GM12891 (cell line): ENCODE measurements at regions not wholly inside any gene's neighbourhood (a gene's known extent, or its start where the extent isn't known, plus 50 kb on each side); places are given as distances from the start of the nearest gene placed in this dataset.
"Not testable (repeated sequence)": the region's sequence is repeated elsewhere in the genome, so short reads cannot be mapped to it uniquely, and the experiment has no call there.

ENCODE experiments used
- DNase-seq: peaks from one replicate; pipeline ENCODE4 v3.0.0; 2011; ENCODE audit warnings: low spot score; ENCODE audit not compliant: insufficient read length
- FAIRE-seq: peaks from 2 replicates; lab custom pipeline; 2011; peaks lifted over from hg19 to GRCh38; lab: Jason Lieb, UNC
- PAX5 ChIP-seq: IDR thresholded peaks from 2 replicates; pipeline ENCODE4 v1.6.1; 2011; ENCODE audit warnings: low read length, moderate library complexity, mild to moderate bottlenecking; ENCODE audit not compliant: insufficient read depth, severe bottlenecking
- POLR2A ChIP-seq: IDR thresholded peaks from 2 replicates; pipeline ENCODE4 v1.6.1; 2011; ENCODE audit warnings: low read depth, low read length, control low read depth
- POLR2AphosphoS5 ChIP-seq: IDR thresholded peaks from 2 replicates; pipeline ENCODE4 v1.6.1; 2011; ENCODE audit warnings: low read depth, low read length, control low read depth
- POU2F2 ChIP-seq: IDR thresholded peaks from 2 replicates; pipeline ENCODE4 v1.6.1; 2011; ENCODE audit warnings: low read depth, mild to moderate bottlenecking, control low read depth, low read length, moderate library complexity
- SPI1 ChIP-seq: IDR thresholded peaks from 2 replicates; pipeline ENCODE4 v1.6.1; 2011; ENCODE audit warnings: low read depth, low read length, control low read depth
- TAF1 ChIP-seq: IDR thresholded peaks from 2 replicates; pipeline ENCODE4 v1.6.1; 2011; ENCODE audit warnings: low read depth, low read length, control low read depth

DNA sequence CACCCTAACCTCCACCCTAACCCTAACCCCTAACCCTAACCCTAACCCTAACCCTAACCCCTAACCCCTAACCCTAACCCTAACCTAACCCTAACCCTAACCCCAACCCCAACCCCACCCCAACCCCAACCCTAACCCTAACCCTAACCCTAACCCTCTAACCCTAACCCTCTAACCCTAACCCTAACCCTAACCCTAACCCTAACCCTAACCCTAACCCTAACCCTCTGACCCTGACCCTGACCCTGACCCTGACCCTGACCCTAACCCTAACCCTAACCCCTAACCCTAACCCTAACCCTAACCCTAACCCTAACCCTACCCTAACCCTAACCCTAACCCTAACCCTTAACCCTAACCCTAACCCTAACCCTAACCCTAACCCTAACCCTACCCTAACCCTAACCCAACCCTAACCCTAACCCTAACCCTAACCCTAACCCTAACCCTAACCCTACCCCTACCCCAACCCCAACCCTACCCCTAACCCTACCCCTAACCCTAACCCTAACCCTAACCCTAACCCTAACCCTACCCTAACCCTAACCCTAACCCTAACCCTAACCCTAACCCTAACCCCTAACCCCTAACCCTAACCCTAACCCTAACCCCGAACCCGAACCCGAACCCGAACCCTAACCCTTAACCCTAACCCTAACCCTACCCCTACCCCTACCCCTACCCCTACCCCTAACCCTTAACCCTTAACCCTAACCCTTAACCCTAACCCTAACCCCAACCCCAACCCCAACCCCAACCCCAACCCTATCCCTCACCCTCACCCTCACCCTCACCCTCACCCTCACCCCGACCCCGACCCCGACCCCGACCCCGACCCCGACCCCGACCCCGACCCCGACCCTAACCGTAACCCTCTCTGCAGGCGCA lies 186.2 kb upstream of the CHL1 start:
- DNase-seq, FAIRE-seq: not testable (repeated sequence)

- TF ChIP-seq SPI1 (no peak), POU2F2 (no peak), POLR2A (peak; percentile 44; the same call in 1 of the 2 replicates), POLR2AphosphoS5 (peak; percentile 48; the same call in 1 of the 2 replicates), TAF1 (peak; percentile 18; the same call in 1 of the 2 replicates), PAX5 (no peak)
- no peak for FAIRE-seq
- no peak for DNase-seq
Measured at GRCh38 chr3:11734-12133, 184.8 kb upstream of the CHL1 start.

GRCh38 chr3:14652-15051 lies 181.9 kb upstream of the CHL1 start:
- FAIRE-seq (no peak), DNase-seq (no peak)
- TF ChIP-seq POLR2A, result no peak
- no peak for TF ChIP-seq POLR2AphosphoS5
- no peak for TF ChIP-seq PAX5
- TF ChIP-seq TAF1, result no peak
- TF ChIP-seq POU2F2, result no peak
- TF ChIP-seq SPI1, result no peak

- FAIRE-seq (no peak), DNase-seq (no peak)
- TF ChIP-seq POLR2AphosphoS5 (no peak), POLR2A (no peak), PAX5 (no peak), POU2F2 (no peak), TAF1 (no peak), SPI1 (no peak)
Measured at GRCh38 chr3:16366-16765, 180.2 kb upstream of the CHL1 start.

DNA sequence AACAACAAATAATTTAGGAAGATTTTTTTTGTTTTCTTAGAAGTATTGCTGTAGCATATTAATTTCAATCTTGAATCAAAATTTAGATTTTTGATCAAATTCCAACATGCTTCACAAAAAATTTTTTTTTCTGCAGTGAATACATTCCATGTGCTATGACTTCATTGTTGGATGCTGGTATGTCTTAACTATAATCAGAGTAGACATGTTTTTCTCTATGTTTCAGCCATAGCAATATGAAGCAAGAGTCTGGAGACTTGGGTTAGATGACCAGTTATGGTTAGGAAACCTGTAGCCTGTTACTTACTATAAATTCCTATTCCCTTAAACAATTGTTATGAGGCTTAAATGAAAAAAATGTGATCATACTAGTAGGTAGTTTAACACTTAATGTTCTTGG lies 176.1 kb upstream of the CHL1 start:
- FAIRE-seq, result no peak
- TF ChIP-seq POU2F2, result no peak
- TF ChIP-seq SPI1, result no peak
- TF ChIP-seq TAF1, result no peak
- no peak for TF ChIP-seq POLR2A
- no peak for TF ChIP-seq POLR2AphosphoS5
- no peak for TF ChIP-seq PAX5
- DNase-seq, result no peak

DNA sequence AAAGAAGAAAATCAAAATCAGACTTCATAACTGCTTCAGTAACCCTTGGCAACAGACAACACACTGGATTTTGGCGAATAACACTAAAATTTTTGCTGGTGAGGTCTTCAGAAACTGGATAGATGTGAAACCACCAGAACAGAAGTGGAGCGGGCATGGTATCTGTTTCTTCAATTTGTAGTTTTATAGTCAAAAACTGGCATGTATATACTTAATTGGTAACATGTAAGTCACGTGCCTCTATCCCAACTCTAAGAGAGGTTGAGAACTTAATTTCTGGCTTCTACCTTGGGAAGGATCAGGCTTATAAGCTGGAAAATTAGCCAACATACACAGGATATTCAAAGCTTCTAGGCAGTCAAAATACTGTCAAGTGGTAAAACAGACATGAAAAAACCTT lies 172.6 kb upstream of the CHL1 start:
- FAIRE-seq, result no peak
- no peak for DNase-seq
- TF ChIP-seq POU2F2 (no peak), POLR2AphosphoS5 (no peak), SPI1 (no peak), TAF1 (no peak), PAX5 (no peak), POLR2A (no peak)

GRCh38 chr3:25056-25455 lies 171.5 kb upstream of the CHL1 start:
- FAIRE-seq (no peak), DNase-seq (no peak)
- no peak for TF ChIP-seq TAF1
- no peak for TF ChIP-seq PAX5
- TF ChIP-seq SPI1, result no peak
- no peak for TF ChIP-seq POLR2A
- no peak for TF ChIP-seq POLR2AphosphoS5
- no peak for TF ChIP-seq POU2F2

- FAIRE-seq, result not testable (repeated sequence)
Measured at GRCh38 chr3:35985-36384, 160.6 kb upstream of the CHL1 start.

DNA sequence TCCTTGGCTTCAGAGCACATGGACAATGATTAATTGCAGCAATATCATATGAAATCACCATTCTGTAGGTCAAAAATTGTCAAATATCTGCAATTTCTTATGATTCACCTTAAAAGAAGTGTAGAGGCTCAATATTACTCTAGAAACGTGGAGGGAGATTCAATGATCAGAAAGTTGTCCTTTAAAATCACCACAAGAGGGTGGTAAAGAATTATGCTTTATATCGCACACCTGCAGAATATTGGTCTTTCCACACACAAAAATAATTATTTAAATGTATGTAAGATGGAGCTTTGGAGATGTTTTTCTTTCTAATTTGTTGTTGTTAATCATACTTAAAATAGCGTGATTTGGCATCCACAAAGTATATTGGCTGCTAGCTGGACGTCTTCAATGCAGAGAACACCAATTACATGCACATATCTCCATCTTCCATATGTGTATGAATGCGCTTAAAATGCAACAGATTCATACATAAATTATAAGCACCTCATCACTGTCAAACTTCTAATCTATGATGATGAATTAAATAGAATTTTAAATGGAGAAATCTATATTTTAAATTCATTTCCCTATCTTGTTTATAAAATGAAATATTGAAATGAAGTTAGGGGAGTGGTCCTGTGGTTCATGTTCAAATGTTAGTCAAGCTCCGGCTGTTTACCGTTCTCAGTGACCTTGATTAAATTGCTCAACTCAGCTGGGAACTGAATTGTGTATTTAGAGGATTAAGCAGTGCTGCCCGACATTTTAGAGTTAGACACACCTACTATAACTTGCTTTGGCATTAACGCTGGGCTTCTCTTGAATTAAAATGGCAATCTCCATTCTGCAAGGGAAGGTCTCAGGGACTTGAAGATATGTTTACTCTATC lies 153.5 kb upstream of the CHL1 start:
- FAIRE-seq (peak; percentile 38), DNase-seq (peak; percentile 2)

More at GRCh38 chr3:35985-36384, 160.6 kb upstream of the CHL1 start:
- not testable (repeated sequence) for DNase-seq
